Upper lobe of left lung (tissue), 6 donors: ENCODE measurements at regions not wholly inside any gene's neighbourhood (a gene's known extent, or its start where the extent isn't known, plus 50 kb on each side); places are given as distances from the start of the nearest gene placed in this dataset.

Source experiments
- ATAC-seq, 2 donors: fragments of 200-7000 bp; cut with Tn5 transposase; one replicate each; pipeline ENCODE4 v1.9.1; 2022; ENCODE audit warnings: mild to moderate bottlenecking in 2 of 2, moderate library complexity in 2 of 2; ENCODE audit not compliant: low FRiP score in 2 of 2
- DNase-seq, 2 donors: peaks; one replicate each; pipeline ENCODE4 v3.0.0-alpha.2; 2019 to 2020
- H3K27ac ChIP-seq, 4 donors: fragments of 200-600 bp; sonication (generic); one replicate each; pipeline ENCODE4 v1.5.1; 2016 to 2019
- H3K27me3 ChIP-seq, 4 donors: fragments of 200-600 bp; sonication (generic); one replicate each; pipeline ENCODE4 v1.5.1; 2017 to 2019
- H3K36me3 ChIP-seq, 4 donors: fragments of 200-600 bp; sonication (generic); one replicate each; pipeline ENCODE4 v1.5.1; 2016 to 2019
- H3K4me1 ChIP-seq, 4 donors: fragments of 200-600 bp; sonication (generic); one replicate each; pipeline ENCODE4 v1.5.1; 2018 to 2019
- H3K4me3 ChIP-seq, 4 donors: fragments of 200-600 bp; sonication (generic); one replicate each; pipeline ENCODE4 v1.5.1; 2017 to 2019; ENCODE audit warnings: mild to moderate bottlenecking in 2 of 4, moderate library complexity in 1 of 4
- H3K9me3 ChIP-seq, 4 donors: fragments of 200-600 bp; sonication (generic); one replicate each; pipeline ENCODE4 v1.5.1; 2018 to 2019
- EP300 ChIP-seq, 4 donors: sonication (generic); formaldehyde crosslinking; IDR thresholded peaks; one replicate each; pipeline ENCODE4 v1.5.1; 2017; ENCODE audit warnings: antibody characterized with exemption in 4 of 4, control low read depth in 2 of 4
- POLR2A ChIP-seq, 4 donors: fragments of 450-650 bp; IDR thresholded peaks; one replicate each; pipeline ENCODE4 v1.5.1; 2016 to 2017; ENCODE audit warnings: antibody characterized with exemption in 4 of 4, mild to moderate bottlenecking in 2 of 4
- POLR2AphosphoS5 ChIP-seq, 2 donors: sonication (generic); formaldehyde crosslinking; IDR thresholded peaks; one replicate each; pipeline ENCODE4 v1.5.1; 2017; ENCODE audit warnings: antibody characterized with exemption in 2 of 2
- WGBS, 2 donors: methylation state at CpG; one replicate each; pipeline ENCODE4 v1.1.5; 2017 to 2018; 5-methylcytosine and 5-hydroxymethylcytosine counted together
- TF ChIP-seq, protein P1 (sequence below), 6 experiments: fragments of 450-650 bp in 4 of 6; fragments of 200-600 bp in 2 of 6; sonication (generic) in 2 of 6; IDR thresholded peaks; one replicate each; pipeline ENCODE4 v1.5.1; 2016 to 2019; ENCODE audit warnings: antibody characterized with exemption in 6 of 6
- donor health status: DM: no; HTN: no; CAD: no; lungs with moderate emphysema.
- donor health status: DM: no; HTN: yes; CAD: no; lungs with severe emphysema.

DNA sequence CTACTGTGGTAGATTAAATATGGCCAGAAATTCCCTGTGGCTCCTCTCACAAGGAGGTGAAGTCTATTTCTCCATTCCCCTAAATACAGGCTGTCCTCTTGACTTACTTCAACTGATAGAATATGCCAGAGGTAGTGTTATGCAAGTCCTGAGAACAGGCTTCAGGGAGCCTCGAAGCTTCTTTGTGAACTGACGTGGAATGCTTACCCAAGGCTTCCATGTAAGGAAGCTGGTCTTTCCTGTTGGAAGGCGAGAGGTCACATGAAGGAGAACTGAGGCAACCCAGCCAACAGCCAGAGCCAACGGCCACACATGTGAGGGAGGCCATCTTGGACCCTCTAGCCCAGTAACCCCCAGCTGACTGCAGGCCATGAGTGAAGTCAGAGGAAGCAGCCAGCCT is 267.9 kb downstream of the MRTFB start:
- TF ChIP-seq EP300 (IDR thresholded peaks at IDR 0.05) (no peak), POLR2AphosphoS5 (IDR thresholded peaks at IDR 0.05) (no peak), POLR2A (IDR thresholded peaks at IDR 0.05) (no peak)
- TF ChIP-seq, protein P1, sequence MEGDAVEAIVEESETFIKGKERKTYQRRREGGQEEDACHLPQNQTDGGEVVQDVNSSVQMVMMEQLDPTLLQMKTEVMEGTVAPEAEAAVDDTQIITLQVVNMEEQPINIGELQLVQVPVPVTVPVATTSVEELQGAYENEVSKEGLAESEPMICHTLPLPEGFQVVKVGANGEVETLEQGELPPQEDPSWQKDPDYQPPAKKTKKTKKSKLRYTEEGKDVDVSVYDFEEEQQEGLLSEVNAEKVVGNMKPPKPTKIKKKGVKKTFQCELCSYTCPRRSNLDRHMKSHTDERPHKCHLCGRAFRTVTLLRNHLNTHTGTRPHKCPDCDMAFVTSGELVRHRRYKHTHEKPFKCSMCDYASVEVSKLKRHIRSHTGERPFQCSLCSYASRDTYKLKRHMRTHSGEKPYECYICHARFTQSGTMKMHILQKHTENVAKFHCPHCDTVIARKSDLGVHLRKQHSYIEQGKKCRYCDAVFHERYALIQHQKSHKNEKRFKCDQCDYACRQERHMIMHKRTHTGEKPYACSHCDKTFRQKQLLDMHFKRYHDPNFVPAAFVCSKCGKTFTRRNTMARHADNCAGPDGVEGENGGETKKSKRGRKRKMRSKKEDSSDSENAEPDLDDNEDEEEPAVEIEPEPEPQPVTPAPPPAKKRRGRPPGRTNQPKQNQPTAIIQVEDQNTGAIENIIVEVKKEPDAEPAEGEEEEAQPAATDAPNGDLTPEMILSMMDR (IDR thresholded peaks at IDR 0.05): no peak
- DNase-seq (no peak), ATAC-seq (no peak)
- no peak overlapping the region for H3K27ac ChIP-seq
- no peaks in the 10 kb centered on the region for H3K36me3 ChIP-seq
- H3K9me3 ChIP-seq: peaks cover 0 to 7% (median 3%) of the 10 kb centered on the region in 4 donors
- H3K27me3 ChIP-seq: no peaks in the 10 kb centered on the region
- H3K4me1 ChIP-seq: peaks cover 0 to 2% (median 0%) of the 10 kb centered on the region in 4 donors
- WGBS, 2 donors: 57 to 72% methylated on average over 4 of the region's 4 CpGs
- H3K4me3 ChIP-seq: no peak overlapping the region

DNA sequence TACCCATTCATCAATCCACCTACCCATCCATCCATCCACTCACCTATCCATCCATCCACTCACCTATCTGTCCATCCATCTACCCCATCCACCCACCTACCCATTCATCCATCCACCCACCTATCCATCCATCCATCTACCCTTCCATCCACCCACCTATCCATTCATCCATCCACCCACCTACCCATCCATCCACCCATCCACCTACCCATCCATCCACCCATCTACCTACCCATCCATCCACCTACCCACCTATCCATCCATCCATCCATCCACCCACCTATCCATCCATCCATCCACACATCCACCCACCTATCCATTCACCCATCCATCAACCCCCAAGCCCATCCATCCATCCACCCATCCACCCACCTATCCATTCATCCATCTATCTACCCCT is 267.1 kb downstream of the MRTFB start:
- Histone ChIP-seq H3K4me1 (peaks cover 0 to 2% (median 0%) of the 10 kb centered on the region in 4 donors), H3K9me3 (peaks cover 0 to 7% (median 3%) of the 10 kb centered on the region in 4 donors), H3K4me3 (no peak overlapping the region), H3K27ac (no peak overlapping the region), H3K36me3 (no peaks in the 10 kb centered on the region), H3K27me3 (no peaks in the 10 kb centered on the region)
- ATAC-seq: no peak
- no peak for TF ChIP-seq POLR2AphosphoS5 (IDR thresholded peaks at IDR 0.05)
- no peak for TF ChIP-seq POLR2A (IDR thresholded peaks at IDR 0.05)
- TF ChIP-seq EP300 (IDR thresholded peaks at IDR 0.05): no peak
- TF ChIP-seq, protein P1 (IDR thresholded peaks at IDR 0.05): no peak
- no peak for DNase-seq

DNA sequence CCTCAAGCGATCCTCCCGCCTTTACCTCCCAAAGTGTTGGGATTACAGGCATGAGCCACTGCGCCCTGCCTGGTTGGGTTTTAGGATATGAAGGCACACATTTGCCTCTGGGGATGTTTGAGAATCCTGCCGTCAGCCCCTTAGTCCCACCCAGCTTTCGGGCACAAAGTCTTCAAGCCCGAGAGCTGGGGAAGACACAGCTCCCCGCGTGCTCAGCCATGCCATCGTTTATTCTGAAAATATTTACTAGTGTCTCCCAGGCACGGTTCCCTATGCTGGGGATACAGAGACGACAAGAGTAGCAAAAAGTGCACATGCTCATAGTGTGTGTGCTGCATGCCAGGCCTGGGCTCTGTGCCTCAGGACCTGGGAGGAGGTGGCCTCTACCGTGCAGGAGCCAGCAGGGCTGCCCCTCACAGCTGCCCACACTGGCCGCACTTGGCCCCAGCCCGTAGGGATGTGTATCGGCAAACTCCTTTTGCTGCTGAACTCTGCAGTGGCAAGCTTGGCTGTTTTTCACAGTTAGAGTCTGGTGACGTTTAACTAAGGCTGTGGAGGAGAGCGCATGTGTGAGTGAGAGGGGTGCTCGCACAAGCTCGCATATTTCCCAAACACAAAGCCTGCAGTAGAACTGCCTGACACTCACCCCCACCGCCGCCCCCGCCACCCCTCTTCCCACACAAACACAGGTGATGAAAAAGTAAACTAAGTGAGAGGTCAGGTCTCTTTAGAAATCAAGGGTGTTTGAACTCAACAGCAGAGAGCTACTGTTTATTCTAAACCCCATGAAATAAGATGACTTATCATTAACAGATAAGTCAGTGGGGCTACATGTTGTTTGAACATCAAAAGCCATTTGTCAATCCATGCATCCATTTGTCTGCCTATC is 266.4 kb downstream of the MRTFB start:
- Histone ChIP-seq H3K27ac (no peak overlapping the region), H3K4me1 (peaks cover 0 to 2% (median 0%) of the 10 kb centered on the region in 4 donors), H3K27me3 (no peaks in the 10 kb centered on the region), H3K9me3 (peaks cover 0 to 7% (median 3%) of the 10 kb centered on the region in 4 donors), H3K4me3 (no peak overlapping the region), H3K36me3 (no peaks in the 10 kb centered on the region)
- WGBS, 2 donors: 52% methylated on average over 18 to 22 of the region's 22 CpGs
- TF ChIP-seq, protein P1 (IDR thresholded peaks at IDR 0.05): no peak
- ATAC-seq (peak; percentile 42 to 50), DNase-seq (peak in 1 of 2 donors; percentile 26)

DNA sequence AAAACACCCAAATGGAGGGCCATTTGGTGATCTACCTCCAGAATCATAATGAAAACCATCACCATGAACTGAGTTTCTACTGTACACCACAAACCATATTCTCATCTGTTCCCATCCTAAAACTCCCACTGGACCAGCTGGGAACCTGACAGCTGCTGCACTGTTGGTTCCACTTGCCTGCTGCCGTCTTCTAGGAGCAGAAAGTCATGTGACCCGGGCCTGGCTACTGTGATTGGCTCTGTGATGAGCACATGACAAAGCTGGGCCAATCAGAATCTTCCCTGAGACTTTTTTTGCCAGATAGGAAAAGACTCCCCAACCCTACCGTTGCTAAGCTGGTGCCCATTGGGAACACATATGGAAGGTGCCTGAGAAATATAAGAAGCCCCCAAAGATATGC is 264.2 kb downstream of the MRTFB start:
- WGBS, 2 donors: 84 to 93% methylated on average over 3 of the region's 3 CpGs
- TF ChIP-seq POLR2A (IDR thresholded peaks at IDR 0.05) (no peak), EP300 (IDR thresholded peaks at IDR 0.05) (no peak), POLR2AphosphoS5 (IDR thresholded peaks at IDR 0.05) (no peak)
- TF ChIP-seq, protein P1 (IDR thresholded peaks at IDR 0.05): no peak

More for the DNA sequence above, 264.2 kb downstream of the MRTFB start:
- H3K4me3 ChIP-seq: no peak overlapping the region
- no peak for DNase-seq
- peaks cover 0 to 2% (median 0%) of the 10 kb centered on the region in 4 donors for H3K4me1 ChIP-seq
- no peaks in the 10 kb centered on the region for H3K36me3 ChIP-seq
- peaks cover 0 to 3% (median 0%) of the 10 kb centered on the region in 4 donors for H3K9me3 ChIP-seq
- H3K27ac ChIP-seq: no peak overlapping the region
- H3K27me3 ChIP-seq: no peaks in the 10 kb centered on the region
- ATAC-seq: no peak
